ENCODE measurements at regions not wholly inside any gene's neighbourhood (a gene's known extent, or its start where the extent isn't known, plus 50 kb on each side); places are given as distances from the start of the nearest gene placed in this dataset.

GRCh38 chr2:94939349-94939748, 68.1 kb downstream of the TEKT4 start:
- DNase-seq = no peak

- no peak for DNase-seq
Measured at GRCh38 chr2:94947097-94948016, 76.1 kb downstream of the TEKT4 start.

GRCh38 chr2:94955702-94956101, 69.8 kb upstream of the MAL start:
- no peak for DNase-seq

- DNase-seq = peak; percentile 61
Measured at GRCh38 chr2:94956797-94957391, 68.6 kb upstream of the MAL start.

- no peak for DNase-seq
Measured at GRCh38 chr2:94958245-94958644, 67.3 kb upstream of the MAL start.

- no peak for DNase-seq
Measured at GRCh38 chr2:94960266-94960665, 65.2 kb upstream of the MAL start.

- DNase-seq = no peak
Measured at GRCh38 chr2:94960751-94961150, 64.8 kb upstream of the MAL start.

GRCh38 chr2:94964193-94964592, 61.3 kb upstream of the MAL start:
- DNase-seq = no peak

- no peak for DNase-seq
Measured at GRCh38 chr2:94966689-94967088, 58.8 kb upstream of the MAL start.

- DNase-seq = no peak
Measured at GRCh38 chr2:94970353-94970752, 55.2 kb upstream of the MAL start.

Measured in hematopoietic multipotent progenitor cell treated with erythropoietin and hydrocortisone succinate and interleukin-3 and kit ligand, for 4 days (in vitro differentiated cells).